ENCODE measurements at regions not wholly inside any gene's neighbourhood (a gene's known extent, or its start where the extent isn't known, plus 50 kb on each side); places are given as distances from the start of the nearest gene placed in this dataset.

GRCh38 chr14:53534841-53535240, 381.7 kb upstream of the DDHD1 start:
- no peaks in the 10 kb centered on the region for H3K79me2 ChIP-seq (ENCODE audit: control insufficient read depth, insufficient read depth, low read length)
- no peaks in the 10 kb centered on the region for H3K36me3 ChIP-seq (ENCODE audit: control insufficient read depth in 2 of 2, extremely low read depth in 1 of 2, insufficient read depth in 2 of 2, low read length in 2 of 2)
- no peak overlapping the region for H2AFZ ChIP-seq (ENCODE audit: control insufficient read depth, low read length)
- peaks cover 3% of the 10 kb centered on the region for H3K4me1 ChIP-seq (ENCODE audit: control insufficient read depth, extremely low read depth, insufficient read depth, low read length)
- FAIRE-seq: no peak
- H3K27ac ChIP-seq (ENCODE audit: control insufficient read depth, insufficient read depth, low read length): no peak overlapping the region
- no peak overlapping the region for H3K4me3 ChIP-seq (ENCODE audit: control insufficient read depth in 2 of 3, extremely low read depth in 1 of 3, insufficient read depth in 2 of 3, low read depth in 1 of 3, low read length in 3 of 3)
- no peaks in the 10 kb centered on the region for H3K9me1 ChIP-seq (ENCODE audit: control insufficient read depth, extremely low read depth, insufficient read depth, low read length)
- dilution Hi-C loops (cut with MboI; ENCODE audit: extremely low pct_ligation_motif_present, low sequenced_read_pairs): no loop called here
- H3K9ac ChIP-seq (ENCODE audit: control insufficient read depth, extremely low read depth, insufficient read depth, low read length): no peak overlapping the region
- H4K20me1 ChIP-seq (ENCODE audit: control insufficient read depth, extremely low read depth, insufficient read depth, low read length): no peaks in the 10 kb centered on the region
- H3K4me2 ChIP-seq (ENCODE audit: control insufficient read depth, extremely low read depth, insufficient read depth, low read depth, low read length): no peak overlapping the region
- TF ChIP-seq, protein P1, sequence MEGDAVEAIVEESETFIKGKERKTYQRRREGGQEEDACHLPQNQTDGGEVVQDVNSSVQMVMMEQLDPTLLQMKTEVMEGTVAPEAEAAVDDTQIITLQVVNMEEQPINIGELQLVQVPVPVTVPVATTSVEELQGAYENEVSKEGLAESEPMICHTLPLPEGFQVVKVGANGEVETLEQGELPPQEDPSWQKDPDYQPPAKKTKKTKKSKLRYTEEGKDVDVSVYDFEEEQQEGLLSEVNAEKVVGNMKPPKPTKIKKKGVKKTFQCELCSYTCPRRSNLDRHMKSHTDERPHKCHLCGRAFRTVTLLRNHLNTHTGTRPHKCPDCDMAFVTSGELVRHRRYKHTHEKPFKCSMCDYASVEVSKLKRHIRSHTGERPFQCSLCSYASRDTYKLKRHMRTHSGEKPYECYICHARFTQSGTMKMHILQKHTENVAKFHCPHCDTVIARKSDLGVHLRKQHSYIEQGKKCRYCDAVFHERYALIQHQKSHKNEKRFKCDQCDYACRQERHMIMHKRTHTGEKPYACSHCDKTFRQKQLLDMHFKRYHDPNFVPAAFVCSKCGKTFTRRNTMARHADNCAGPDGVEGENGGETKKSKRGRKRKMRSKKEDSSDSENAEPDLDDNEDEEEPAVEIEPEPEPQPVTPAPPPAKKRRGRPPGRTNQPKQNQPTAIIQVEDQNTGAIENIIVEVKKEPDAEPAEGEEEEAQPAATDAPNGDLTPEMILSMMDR (optimal IDR thresholded peaks at IDR 0.05 in 1 of 3, IDR thresholded peaks at IDR 0.05 in 1 of 3, conservative IDR thresholded peaks at IDR 0.05 in 1 of 3; ENCODE audit: extremely low read depth in 1 of 3, insufficient read depth in 2 of 3, low read length in 3 of 3): no peak
- TF ChIP-seq EZH2 (IDR thresholded peaks at IDR 0.05; ENCODE audit: low read length): no peak
- no peaks in the 10 kb centered on the region for H3K27me3 ChIP-seq (ENCODE audit: control insufficient read depth, extremely low read depth, insufficient read depth, low read length)
- H3K9me3 ChIP-seq (ENCODE audit: control insufficient read depth, low read depth, low read length): no peaks in the 10 kb centered on the region
- no peak for DNase-seq (ENCODE audit: low read depth, low spot score)

DNA sequence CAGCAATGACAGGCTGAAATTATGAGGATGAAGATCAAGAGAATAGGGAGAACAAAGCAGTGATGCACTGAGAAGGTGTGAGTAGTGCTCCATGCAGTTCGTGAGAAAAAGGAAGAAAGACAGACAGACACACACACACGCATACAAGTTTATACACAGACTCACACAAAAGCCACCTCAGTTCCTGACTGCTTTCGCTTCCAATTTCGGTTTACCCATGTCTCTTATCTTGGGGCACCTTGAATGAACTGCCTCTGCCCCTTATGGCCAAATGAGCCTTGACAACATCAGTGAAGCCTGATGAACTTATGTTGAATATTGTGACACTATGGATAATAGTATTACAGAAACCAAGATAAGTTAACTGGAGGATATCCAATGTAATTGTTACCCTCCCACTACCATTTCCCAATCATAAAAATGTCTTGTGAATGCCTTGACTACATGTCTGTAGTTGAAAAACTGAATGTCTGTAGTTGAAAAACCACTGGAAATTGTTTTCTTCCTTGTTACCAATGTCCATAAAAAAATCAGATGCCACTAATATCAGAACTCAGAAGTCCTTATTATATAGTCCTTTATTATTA, 380.4 kb upstream of the DDHD1 start:
- Histone ChIP-seq H4K20me1 (ENCODE audit: control insufficient read depth, extremely low read depth, insufficient read depth, low read length) (no peaks in the 10 kb centered on the region), H3K4me3 (ENCODE audit: control insufficient read depth in 2 of 3, extremely low read depth in 1 of 3, insufficient read depth in 2 of 3, low read depth in 1 of 3, low read length in 3 of 3) (no peak overlapping the region), H3K9me1 (ENCODE audit: control insufficient read depth, extremely low read depth, insufficient read depth, low read length) (no peaks in the 10 kb centered on the region), H3K9me3 (ENCODE audit: control insufficient read depth, low read depth, low read length) (no peaks in the 10 kb centered on the region), H2AFZ (ENCODE audit: control insufficient read depth, low read length) (no peak overlapping the region), H3K79me2 (ENCODE audit: control insufficient read depth, insufficient read depth, low read length) (no peaks in the 10 kb centered on the region), H3K9ac (ENCODE audit: control insufficient read depth, extremely low read depth, insufficient read depth, low read length) (no peak overlapping the region), H3K4me2 (ENCODE audit: control insufficient read depth, extremely low read depth, insufficient read depth, low read depth, low read length) (no peak overlapping the region), H3K27me3 (ENCODE audit: control insufficient read depth, extremely low read depth, insufficient read depth, low read length) (no peaks in the 10 kb centered on the region), H3K36me3 (ENCODE audit: control insufficient read depth in 2 of 2, extremely low read depth in 1 of 2, insufficient read depth in 2 of 2, low read length in 2 of 2) (no peaks in the 10 kb centered on the region), H3K27ac (ENCODE audit: control insufficient read depth, insufficient read depth, low read length) (no peak overlapping the region), H3K4me1 (ENCODE audit: control insufficient read depth, extremely low read depth, insufficient read depth, low read length) (peaks cover 3% of the 10 kb centered on the region)
- DNase-seq (ENCODE audit: low read depth, low spot score) (no peak), FAIRE-seq (no peak)
- dilution Hi-C loops (cut with MboI; ENCODE audit: extremely low pct_ligation_motif_present, low sequenced_read_pairs): no loop called here
- TF ChIP-seq, protein P1 (optimal IDR thresholded peaks at IDR 0.05 in 1 of 3, IDR thresholded peaks at IDR 0.05 in 1 of 3, conservative IDR thresholded peaks at IDR 0.05 in 1 of 3; ENCODE audit: extremely low read depth in 1 of 3, insufficient read depth in 2 of 3, low read length in 3 of 3): no peak
- TF ChIP-seq EZH2 (IDR thresholded peaks at IDR 0.05; ENCODE audit: low read length): no peak

All from keratinocyte (primary cell).